Germinal center (tissue), 1 donor: ENCODE measurements at regions not wholly inside any gene's neighbourhood (a gene's known extent, or its start where the extent isn't known, plus 50 kb on each side); places are given as distances from the start of the nearest gene placed in this dataset.
"Not testable (repeated sequence)": the region's sequence is repeated elsewhere in the genome, so short reads cannot be mapped to it uniquely, and the experiment has no call there.

Experiments used
- DNase-seq: peaks from one replicate; pipeline ENCODE4 v3.0.0; 2012; ENCODE audit warnings: mixed read lengths, low spot score

- no peak for DNase-seq
Measured at GRCh38 chr14:104399432-104400155, 180.0 kb upstream of the C14orf180 start.

GRCh38 chr14:104400355-104400754 is 179.2 kb upstream of the C14orf180 start:
- DNase-seq = no peak

GRCh38 chr14:104401785-104402184 is 177.8 kb upstream of the C14orf180 start:
- no peak for DNase-seq

GRCh38 chr14:104402303-104402702 is 177.3 kb upstream of the C14orf180 start:
- DNase-seq = not testable (repeated sequence)

- no peak for DNase-seq
Measured at GRCh38 chr14:104403421-104404220, 175.9 kb upstream of the C14orf180 start.

- no peak for DNase-seq
Measured at GRCh38 chr14:104404922-104405321, 174.6 kb upstream of the C14orf180 start.

- DNase-seq = no peak
Measured at GRCh38 chr14:104405360-104406226, 174.0 kb upstream of the C14orf180 start.

- DNase-seq = no peak
Measured at GRCh38 chr14:104406831-104407230, 172.7 kb upstream of the C14orf180 start.

GRCh38 chr14:104416383-104416782 is 163.2 kb upstream of the C14orf180 start:
- no peak for DNase-seq

GRCh38 chr14:104419865-104420505 is 159.6 kb upstream of the C14orf180 start:
- DNase-seq = no peak

- DNase-seq = not testable (repeated sequence)
Measured at GRCh38 chr14:104420523-104420922, 159.0 kb upstream of the C14orf180 start.

GRCh38 chr14:104420990-104421389 is 158.6 kb upstream of the C14orf180 start:
- no peak for DNase-seq

- no peak for DNase-seq
Measured at GRCh38 chr14:104421401-104421821, 158.2 kb upstream of the C14orf180 start.

- no peak for DNase-seq
Measured at GRCh38 chr14:104421892-104422828, 157.4 kb upstream of the C14orf180 start.

GRCh38 chr14:104422837-104423681 is 156.5 kb upstream of the C14orf180 start:
- no peak for DNase-seq

GRCh38 chr14:104423701-104424405 is 155.7 kb upstream of the C14orf180 start:
- no peak for DNase-seq

- DNase-seq = no peak
Measured at GRCh38 chr14:104424406-104425072, 155.0 kb upstream of the C14orf180 start.

- no peak for DNase-seq
Measured at GRCh38 chr14:104425171-104425681, 154.3 kb upstream of the C14orf180 start.
